ENCODE measurements at regions not wholly inside any gene's neighbourhood (a gene's known extent, or its start where the extent isn't known, plus 50 kb on each side); places are given as distances from the start of the nearest gene placed in this dataset.

DNA sequence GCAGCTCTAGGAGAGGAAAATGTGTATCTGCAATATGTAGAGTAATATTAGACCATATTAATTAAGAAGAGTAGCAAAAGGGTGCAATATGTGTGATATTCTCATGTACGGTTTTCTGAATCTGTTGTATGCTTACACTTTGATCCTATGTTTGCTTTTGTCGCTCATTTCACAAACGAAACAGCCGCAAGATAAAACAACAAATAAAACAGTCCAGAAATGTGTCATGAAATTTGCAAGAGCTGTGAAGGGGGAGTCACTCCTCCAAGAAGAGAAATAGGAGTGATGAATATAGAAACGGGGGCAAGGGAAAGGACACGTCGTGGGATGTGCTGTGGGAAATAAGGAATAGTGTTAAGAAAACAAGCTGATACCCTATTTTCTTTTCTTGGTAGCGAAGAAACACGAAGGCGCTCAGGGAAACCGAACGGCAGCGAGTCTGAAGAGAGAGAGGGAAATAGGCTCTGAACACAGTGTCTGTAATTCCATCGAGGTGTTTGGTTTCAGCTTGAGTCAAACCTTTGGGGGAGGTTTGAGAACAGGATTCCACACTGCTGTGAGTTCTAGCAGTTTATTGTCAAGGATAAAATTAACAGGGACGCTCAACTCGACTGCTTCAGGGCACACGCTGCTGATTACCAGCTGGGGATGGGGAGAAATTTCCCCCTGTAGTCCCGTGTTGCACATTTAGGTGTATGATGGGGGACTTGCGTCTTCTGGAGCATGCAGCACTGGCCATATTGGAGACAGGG, 595.6 kb upstream of the TENM3 start:
- TF ChIP-seq, protein P1, sequence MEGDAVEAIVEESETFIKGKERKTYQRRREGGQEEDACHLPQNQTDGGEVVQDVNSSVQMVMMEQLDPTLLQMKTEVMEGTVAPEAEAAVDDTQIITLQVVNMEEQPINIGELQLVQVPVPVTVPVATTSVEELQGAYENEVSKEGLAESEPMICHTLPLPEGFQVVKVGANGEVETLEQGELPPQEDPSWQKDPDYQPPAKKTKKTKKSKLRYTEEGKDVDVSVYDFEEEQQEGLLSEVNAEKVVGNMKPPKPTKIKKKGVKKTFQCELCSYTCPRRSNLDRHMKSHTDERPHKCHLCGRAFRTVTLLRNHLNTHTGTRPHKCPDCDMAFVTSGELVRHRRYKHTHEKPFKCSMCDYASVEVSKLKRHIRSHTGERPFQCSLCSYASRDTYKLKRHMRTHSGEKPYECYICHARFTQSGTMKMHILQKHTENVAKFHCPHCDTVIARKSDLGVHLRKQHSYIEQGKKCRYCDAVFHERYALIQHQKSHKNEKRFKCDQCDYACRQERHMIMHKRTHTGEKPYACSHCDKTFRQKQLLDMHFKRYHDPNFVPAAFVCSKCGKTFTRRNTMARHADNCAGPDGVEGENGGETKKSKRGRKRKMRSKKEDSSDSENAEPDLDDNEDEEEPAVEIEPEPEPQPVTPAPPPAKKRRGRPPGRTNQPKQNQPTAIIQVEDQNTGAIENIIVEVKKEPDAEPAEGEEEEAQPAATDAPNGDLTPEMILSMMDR (IDR thresholded peaks at IDR 0.05) = no peak
- no peak for TF ChIP-seq POLR2A (IDR thresholded peaks at IDR 0.05)
